IPS-18c (cell line): ENCODE measurements at regions not wholly inside any gene's neighbourhood (a gene's known extent, or its start where the extent isn't known, plus 50 kb on each side); places are given as distances from the start of the nearest gene placed in this dataset.

Experiments
- H3K4me3 ChIP-seq: 2 replicates; pipeline ENCODE4 v1.7.0; 2013; ENCODE audit warnings: low read depth, mild to moderate bottlenecking, low read length, moderate library complexity; ENCODE audit not compliant: insufficient read depth
- H3K9me3 ChIP-seq: one replicate; pipeline ENCODE4 v1.6.1; 2013; ENCODE audit warnings: mild to moderate bottlenecking, low read length, moderate library complexity; ENCODE audit not compliant: control insufficient read depth, insufficient read depth

DNA sequence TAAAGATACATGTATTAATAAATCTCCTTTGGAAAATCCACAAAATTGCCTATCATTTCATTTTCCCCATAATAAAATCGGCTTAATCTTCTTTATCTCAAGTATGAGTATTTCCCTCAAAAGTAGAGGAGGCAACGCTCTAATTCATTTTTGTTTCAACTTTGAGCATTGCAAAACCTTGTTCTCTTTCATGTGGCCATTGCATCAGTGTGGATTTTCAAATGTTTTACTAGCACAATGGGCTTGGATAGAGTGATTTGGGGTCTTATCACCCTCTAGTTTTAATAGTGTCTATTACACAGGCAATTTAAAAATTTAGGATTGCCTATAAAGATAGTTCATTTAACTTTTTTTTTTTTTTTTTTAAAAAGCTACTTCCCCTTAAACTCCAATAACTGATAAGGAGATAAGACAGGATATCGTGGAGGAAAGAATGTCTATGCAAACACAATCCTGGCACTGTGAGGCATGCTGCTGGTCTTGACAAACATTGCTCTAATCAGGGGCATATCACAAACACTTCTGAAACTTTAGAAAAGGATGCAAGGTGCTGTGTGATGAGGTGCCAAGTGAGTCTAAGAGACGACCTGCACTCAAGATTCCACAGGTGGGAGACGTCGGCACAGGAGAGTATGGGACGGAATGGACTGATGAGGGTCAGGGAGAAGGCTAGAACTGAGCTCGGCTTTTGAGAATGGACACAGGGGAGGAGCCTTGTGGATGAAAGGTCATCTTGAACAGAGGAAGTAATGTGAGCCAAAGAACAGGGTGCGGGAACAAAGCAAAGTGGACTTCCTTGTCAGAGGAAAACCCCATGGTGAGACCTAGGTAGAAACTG is 199.7 kb downstream of the IRS2 start:
- Histone ChIP-seq H3K9me3 (no peaks in the 10 kb centered on the region), H3K4me3 (no peak overlapping the region)

DNA sequence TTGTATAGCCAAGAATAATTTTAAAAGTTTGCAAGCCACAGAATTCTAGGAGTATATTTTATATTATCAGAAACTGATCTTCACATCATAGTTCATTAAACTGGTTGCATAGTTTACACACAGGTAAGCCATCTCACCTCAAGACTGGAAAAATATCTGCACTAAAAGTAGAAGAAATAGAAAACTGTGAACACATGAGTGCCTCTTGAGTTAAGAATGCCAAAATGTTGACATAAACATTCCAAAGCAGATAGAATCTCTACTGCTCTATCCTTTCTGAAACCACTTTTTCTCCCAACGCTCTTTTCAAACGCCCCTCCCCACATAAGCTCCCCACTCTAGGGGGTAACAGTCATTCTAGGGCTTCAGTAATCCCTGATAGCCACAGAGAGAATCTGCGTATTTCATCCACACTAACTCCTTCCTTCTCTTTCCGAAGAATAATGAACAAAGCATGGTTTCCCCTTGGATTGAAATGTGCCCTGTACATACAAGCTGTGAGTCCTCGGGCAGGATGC is 201.5 kb downstream of the IRS2 start:
- Histone ChIP-seq H3K4me3 (no peak overlapping the region), H3K9me3 (no peaks in the 10 kb centered on the region)

GRCh38 chr13:109577191-109577700 is 209.1 kb downstream of the IRS2 start:
- Histone ChIP-seq H3K9me3 (no peaks in the 10 kb centered on the region), H3K4me3 (no peak overlapping the region)

- H3K9me3 ChIP-seq, result no peaks in the 10 kb centered on the region
- H3K4me3 ChIP-seq, result no peak overlapping the region
Measured at GRCh38 chr13:109576331-109576813, 210.0 kb downstream of the IRS2 start.

DNA sequence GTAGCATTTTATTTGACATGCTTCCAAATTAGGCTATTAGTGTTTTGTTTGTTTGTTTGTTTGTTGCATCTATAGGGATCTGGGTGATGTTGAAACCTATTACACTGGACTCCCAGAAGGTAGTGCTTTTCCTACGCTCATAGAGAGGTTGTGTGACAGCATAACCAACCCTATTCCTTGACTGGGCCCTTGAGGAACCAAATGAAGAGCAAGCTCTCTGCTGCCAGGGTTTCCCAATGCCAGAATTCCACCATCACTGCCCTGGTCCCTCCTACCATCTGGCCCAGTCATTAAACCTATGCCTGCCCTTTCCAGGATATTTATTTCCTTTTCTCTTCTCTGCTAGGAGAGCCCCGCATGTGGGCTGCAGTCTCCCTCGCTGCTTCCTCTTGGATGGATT is 210.6 kb downstream of the IRS2 start:
- H3K9me3 ChIP-seq, result no peaks in the 10 kb centered on the region
- no peak overlapping the region for H3K4me3 ChIP-seq

DNA sequence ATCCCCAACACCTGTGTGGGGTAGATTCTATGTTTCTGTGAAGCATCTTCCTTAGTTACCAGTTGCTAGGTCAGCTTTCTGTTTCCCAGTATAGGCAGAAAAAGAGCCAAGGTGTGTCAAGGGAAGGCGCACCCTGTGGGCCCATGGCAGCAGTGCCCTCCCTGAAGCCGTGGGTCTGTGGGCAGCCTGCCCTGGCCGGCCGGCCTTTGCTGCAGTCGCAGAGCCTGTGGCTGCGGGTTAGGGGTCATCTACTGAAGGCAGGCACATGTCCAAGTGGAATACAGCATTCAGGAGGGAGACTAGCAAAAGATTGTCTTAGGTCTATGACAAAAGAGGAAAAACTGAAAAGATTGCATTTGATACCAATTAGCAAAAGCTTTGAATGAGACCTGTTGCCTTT is 214.0 kb downstream of the IRS2 start:
- no peaks in the 10 kb centered on the region for H3K9me3 ChIP-seq
- no peak overlapping the region for H3K4me3 ChIP-seq

- Histone ChIP-seq H3K4me3 (no peak overlapping the region), H3K9me3 (no peaks in the 10 kb centered on the region)
Measured at GRCh38 chr13:109569958-109570711, 216.2 kb downstream of the IRS2 start.

DNA sequence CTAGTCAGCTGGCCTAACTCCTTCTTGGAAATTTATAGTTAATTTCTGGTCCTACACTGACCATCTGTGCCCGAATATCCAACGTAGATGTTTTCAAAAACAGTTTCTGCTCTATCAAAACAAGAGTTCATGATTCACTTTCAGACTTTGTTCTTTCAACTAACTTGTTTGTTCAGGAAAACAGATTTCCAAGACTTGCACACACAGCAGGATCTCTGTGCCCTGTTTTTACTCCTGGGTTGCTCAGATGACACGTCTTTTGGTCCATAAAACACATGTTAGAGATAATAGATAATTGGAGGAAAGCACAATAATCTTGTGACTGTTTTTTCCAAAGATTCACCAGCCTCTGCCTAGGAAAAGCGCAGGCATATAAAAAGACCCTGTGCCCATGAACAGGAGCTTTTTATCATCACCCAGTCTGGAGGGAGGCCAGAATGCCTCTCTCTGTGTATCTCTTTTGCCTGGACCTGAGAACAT is 218.0 kb downstream of the IRS2 start:
- Histone ChIP-seq H3K9me3 (no peaks in the 10 kb centered on the region), H3K4me3 (no peak overlapping the region)

- H3K4me3 ChIP-seq, result no peak overlapping the region
- no peaks in the 10 kb centered on the region for H3K9me3 ChIP-seq
Measured at GRCh38 chr13:109567315-109567714, 219.1 kb downstream of the IRS2 start.

DNA sequence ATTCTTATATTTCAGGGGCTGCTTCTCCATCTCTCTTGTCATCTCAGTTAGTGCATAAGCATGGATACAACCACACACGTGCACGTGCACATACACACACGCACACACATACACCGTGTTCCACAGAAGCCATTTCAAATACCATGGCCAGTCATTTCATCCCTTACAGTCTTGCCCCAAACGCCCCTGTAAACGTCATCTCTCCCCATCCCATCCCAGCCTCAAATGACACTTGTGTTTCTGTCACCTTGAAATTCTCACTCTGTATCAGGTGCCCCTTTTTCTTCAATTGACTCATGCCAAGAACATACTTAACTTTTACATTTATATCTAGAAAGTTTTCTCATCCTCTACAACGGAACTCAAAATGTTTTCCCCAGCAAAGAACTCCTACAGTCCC is 220.5 kb downstream of the IRS2 start:
- Histone ChIP-seq H3K4me3 (no peak overlapping the region), H3K9me3 (no peaks in the 10 kb centered on the region)

DNA sequence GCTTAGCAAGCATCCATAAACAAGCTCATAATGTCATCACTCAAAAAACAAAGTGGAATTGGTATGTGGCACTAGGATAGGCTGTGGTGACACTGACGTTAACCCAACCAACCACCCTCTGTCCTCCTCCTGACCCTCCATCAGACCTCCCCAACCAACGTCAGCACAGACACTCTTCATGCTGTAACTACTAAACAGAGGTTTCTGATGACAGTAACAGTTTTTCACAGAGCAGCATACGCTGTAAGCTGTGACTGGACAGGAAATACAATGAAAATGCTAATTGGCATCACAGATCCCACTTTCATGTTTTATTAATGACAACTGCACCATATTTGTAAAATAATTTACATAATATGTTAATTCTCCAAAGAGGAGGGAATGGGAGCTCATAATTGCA is 238.0 kb downstream of the IRS2 start:
- Histone ChIP-seq H3K9me3 (peaks cover 4% of the 10 kb centered on the region), H3K4me3 (no peak overlapping the region)

- H3K4me3 ChIP-seq, result no peak overlapping the region
- peaks cover 4% of the 10 kb centered on the region for H3K9me3 ChIP-seq
Measured at GRCh38 chr13:109547942-109548341, 238.4 kb downstream of the IRS2 start.

DNA sequence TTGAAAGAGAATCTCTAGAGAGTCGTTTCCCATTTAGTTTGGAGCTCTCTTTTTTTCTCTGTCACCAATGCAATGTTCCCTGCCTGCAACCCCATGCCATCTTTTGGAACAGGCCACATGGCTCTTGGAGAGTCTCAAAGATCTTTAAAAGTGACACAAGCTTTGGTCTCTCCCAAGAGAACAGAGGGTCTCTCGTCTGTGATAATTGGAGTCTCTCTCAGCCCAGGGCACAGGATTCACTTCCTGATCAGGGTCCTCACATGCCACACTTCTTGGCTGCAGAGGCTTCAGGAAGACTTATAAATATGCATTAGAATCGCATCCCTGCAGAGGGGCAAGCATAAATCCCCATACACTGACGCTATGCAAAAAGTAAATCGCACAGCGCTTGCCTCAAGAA is 240.5 kb downstream of the IRS2 start:
- H3K4me3 ChIP-seq, result peak overlapping the region; percentile 20; the same call in 1 of the 2 replicates
- H3K9me3 ChIP-seq, result peaks cover 4% of the 10 kb centered on the region

GRCh38 chr13:109541081-109541480 is 245.3 kb downstream of the IRS2 start:
- H3K9me3 ChIP-seq, result no peaks in the 10 kb centered on the region
- H3K4me3 ChIP-seq, result no peak overlapping the region

DNA sequence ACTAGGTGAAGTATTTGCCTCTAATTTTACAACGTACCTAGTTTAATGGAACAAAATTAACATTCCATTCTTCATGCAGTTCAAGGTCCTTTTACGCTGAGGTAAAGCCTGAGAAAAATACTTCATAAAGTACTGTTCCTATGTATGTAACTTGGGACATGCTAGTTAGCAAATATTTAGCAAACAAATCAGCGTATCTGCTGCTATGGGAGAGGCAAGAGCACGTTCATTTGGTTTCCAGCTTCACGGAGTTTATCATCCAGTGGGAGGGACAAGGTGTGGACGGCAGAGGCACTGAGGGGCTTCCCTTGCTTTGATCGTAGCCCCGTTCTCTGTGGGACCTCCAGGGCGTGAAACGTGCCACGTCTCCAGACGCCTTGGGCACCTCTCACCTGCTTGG is 248.8 kb downstream of the IRS2 start:
- Histone ChIP-seq H3K4me3 (no peak overlapping the region), H3K9me3 (no peaks in the 10 kb centered on the region)

- Histone ChIP-seq H3K9me3 (no peaks in the 10 kb centered on the region), H3K4me3 (no peak overlapping the region)
Measured at GRCh38 chr13:109533350-109533749, 253.0 kb downstream of the IRS2 start.

DNA sequence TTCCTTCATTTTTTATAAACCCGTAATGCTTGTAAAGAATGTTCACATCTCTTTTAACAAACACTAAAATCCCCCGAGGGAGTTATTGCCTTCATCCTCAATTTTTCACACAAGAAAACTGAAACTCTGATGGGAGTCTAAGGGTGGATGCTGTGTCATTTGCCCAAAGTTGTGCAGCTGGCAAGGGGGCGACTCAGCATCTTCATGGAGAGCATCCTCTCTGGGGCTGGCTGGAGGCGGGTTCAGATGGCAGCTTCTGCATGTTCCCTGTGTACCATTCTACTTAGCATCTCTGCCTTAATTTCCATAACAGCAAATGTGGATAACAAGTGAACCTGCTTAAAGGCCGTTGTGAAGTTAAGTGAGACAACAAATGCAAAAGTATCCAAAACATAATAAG is 256.4 kb downstream of the IRS2 start:
- Histone ChIP-seq H3K4me3 (no peak overlapping the region), H3K9me3 (no peaks in the 10 kb centered on the region)

GRCh38 chr13:109521719-109522118 is 264.7 kb downstream of the IRS2 start:
- Histone ChIP-seq H3K4me3 (no peak overlapping the region), H3K9me3 (no peaks in the 10 kb centered on the region)
